Keratinocyte (primary cell): ENCODE measurements at regions not wholly inside any gene's neighbourhood (a gene's known extent, or its start where the extent isn't known, plus 50 kb on each side); places are given as distances from the start of the nearest gene placed in this dataset.

Experiments used
- DNase-seq: peaks from one replicate; pipeline ENCODE4 v3.0.0-alpha.2; 2011; ENCODE audit warnings: low read depth, missing footprints, low spot score
- FAIRE-seq: peaks from 2 replicates; lab custom pipeline; 2011; peaks lifted over from hg19 to GRCh38; lab: Jason Lieb, UNC
- H2AFZ ChIP-seq: 2 replicates; pipeline ENCODE4 v1.6.0; 2012; ENCODE audit warnings: low read length, control low read depth, inconsistent platforms; ENCODE audit not compliant: control insufficient read depth
- H3K27ac ChIP-seq: 2 replicates; pipeline ENCODE4 v1.5.1; 2011; ENCODE audit warnings: low read length; ENCODE audit not compliant: control insufficient read depth, insufficient read depth
- H3K27me3 ChIP-seq: 3 replicates; pipeline ENCODE4 v1.6.0; 2011; ENCODE audit warnings: low read length; ENCODE audit not compliant: control insufficient read depth, insufficient read depth; ENCODE audit errors: extremely low read depth
- H3K36me3 ChIP-seq, 2 experiments: 2 replicates in 1 of 2; 3 replicates in 1 of 2; pipeline ENCODE4 v1.5.1; 2011; ENCODE audit warnings: low read length in 2 of 2, mild to moderate bottlenecking in 1 of 2; ENCODE audit not compliant: control insufficient read depth in 2 of 2, insufficient read depth in 2 of 2; ENCODE audit errors: extremely low read depth in 1 of 2
- H3K4me1 ChIP-seq: 3 replicates; pipeline ENCODE4 v1.5.1; 2011; ENCODE audit warnings: low read length; ENCODE audit not compliant: control insufficient read depth, insufficient read depth; ENCODE audit errors: extremely low read depth
- H3K4me2 ChIP-seq: 3 replicates; pipeline ENCODE4 v1.6.0; 2011; ENCODE audit warnings: low read depth, low read length; ENCODE audit not compliant: control insufficient read depth, insufficient read depth; ENCODE audit errors: extremely low read depth
- H3K4me3 ChIP-seq, 3 experiments: fragments of 200-600 bp in 1 of 3; sonication (generic) in 1 of 3; 2 replicates in 2 of 3; 3 replicates in 1 of 3; pipeline ENCODE4 v1.5.1; 2011 to 2016; ENCODE audit warnings: low read length in 3 of 3, mild to moderate bottlenecking in 3 of 3, control low read depth in 2 of 3, inconsistent platforms in 1 of 3, low read depth in 1 of 3, mixed read lengths in 1 of 3, mixed run types in 1 of 3, moderate library complexity in 1 of 3; ENCODE audit not compliant: control insufficient read depth in 2 of 3, insufficient read depth in 2 of 3; ENCODE audit errors: extremely low read depth in 1 of 3
- H3K79me2 ChIP-seq: 2 replicates; pipeline ENCODE4 v1.6.0; 2012; ENCODE audit warnings: low read length; ENCODE audit not compliant: control insufficient read depth, insufficient read depth
- H3K9ac ChIP-seq: 3 replicates; pipeline ENCODE4 v1.6.0; 2011; ENCODE audit warnings: low read length; ENCODE audit not compliant: control insufficient read depth, insufficient read depth; ENCODE audit errors: extremely low read depth
- H3K9me1 ChIP-seq: 3 replicates; pipeline ENCODE4 v1.6.0; 2011; ENCODE audit warnings: low read length; ENCODE audit not compliant: control insufficient read depth, insufficient read depth; ENCODE audit errors: extremely low read depth
- H3K9me3 ChIP-seq: 2 replicates; pipeline ENCODE4 v1.5.1; 2012; ENCODE audit warnings: low read depth, low read length; ENCODE audit not compliant: control insufficient read depth
- H4K20me1 ChIP-seq: 3 replicates; pipeline ENCODE4 v1.6.0; 2011; ENCODE audit warnings: low read length; ENCODE audit not compliant: control insufficient read depth, insufficient read depth; ENCODE audit errors: extremely low read depth
- EZH2 ChIP-seq: IDR thresholded peaks from one replicate; pipeline ENCODE4 v1.6.1; 2012; ENCODE audit warnings: inconsistent platforms, mild to moderate bottlenecking, low read length, moderate library complexity
- dilution Hi-C: fragments of 300-500 bp; cut with MboI; formaldehyde crosslinking; loops from one replicate; pipeline ENCODE4 v1.7.0; 2020; ENCODE audit warnings: low sequenced_read_pairs; ENCODE audit not compliant: extremely low pct_ligation_motif_present
- TF ChIP-seq, protein P1 (sequence below), 3 experiments: IDR thresholded peaks in 1 of 3; conservative IDR thresholded peaks in 1 of 3; optimal IDR thresholded peaks in 1 of 3; 2 replicates in 2 of 3; 3 replicates in 1 of 3; pipeline versions ENCODE3 to v1.5.1; 2011; ENCODE audit warnings: low read length in 3 of 3, mild to moderate bottlenecking in 3 of 3, moderate library complexity in 2 of 3, control low read depth in 1 of 3, inconsistent platforms in 1 of 3; ENCODE audit not compliant: insufficient read depth in 2 of 3; ENCODE audit errors: extremely low read depth in 1 of 3

DNA sequence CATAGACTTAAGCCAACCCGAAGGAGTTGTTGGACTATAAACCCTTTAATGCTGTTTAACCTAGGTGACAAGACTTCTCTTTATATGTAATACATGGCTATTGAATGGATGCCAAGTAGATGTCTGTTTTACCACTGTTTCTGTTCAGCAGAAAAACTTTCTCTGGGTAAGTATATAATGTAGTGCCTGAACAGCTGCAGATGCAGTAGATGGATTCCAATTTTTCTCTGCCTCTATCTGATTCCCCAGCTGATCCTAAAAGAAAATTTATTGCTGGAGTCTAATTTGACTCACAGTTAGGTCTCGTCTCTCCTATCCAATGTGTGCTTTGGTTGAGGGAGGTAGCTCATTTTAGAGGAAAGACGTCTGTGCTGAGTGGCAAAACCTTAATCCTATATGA, 256.5 kb upstream of the CBLB start:
- Histone ChIP-seq H3K9me1 (no peaks in the 10 kb centered on the region), H3K27ac (no peak overlapping the region), H3K4me3 (no peak overlapping the region), H3K36me3 (no peaks in the 10 kb centered on the region), H3K4me1 (no peaks in the 10 kb centered on the region), H3K9me3 (no peaks in the 10 kb centered on the region), H4K20me1 (no peaks in the 10 kb centered on the region), H3K27me3 (no peaks in the 10 kb centered on the region), H3K4me2 (no peak overlapping the region), H3K9ac (no peak overlapping the region), H3K79me2 (no peaks in the 10 kb centered on the region), H2AFZ (no peak overlapping the region)
- DNase-seq: no peak
- TF ChIP-seq EZH2: no peak
- TF ChIP-seq, protein P1, sequence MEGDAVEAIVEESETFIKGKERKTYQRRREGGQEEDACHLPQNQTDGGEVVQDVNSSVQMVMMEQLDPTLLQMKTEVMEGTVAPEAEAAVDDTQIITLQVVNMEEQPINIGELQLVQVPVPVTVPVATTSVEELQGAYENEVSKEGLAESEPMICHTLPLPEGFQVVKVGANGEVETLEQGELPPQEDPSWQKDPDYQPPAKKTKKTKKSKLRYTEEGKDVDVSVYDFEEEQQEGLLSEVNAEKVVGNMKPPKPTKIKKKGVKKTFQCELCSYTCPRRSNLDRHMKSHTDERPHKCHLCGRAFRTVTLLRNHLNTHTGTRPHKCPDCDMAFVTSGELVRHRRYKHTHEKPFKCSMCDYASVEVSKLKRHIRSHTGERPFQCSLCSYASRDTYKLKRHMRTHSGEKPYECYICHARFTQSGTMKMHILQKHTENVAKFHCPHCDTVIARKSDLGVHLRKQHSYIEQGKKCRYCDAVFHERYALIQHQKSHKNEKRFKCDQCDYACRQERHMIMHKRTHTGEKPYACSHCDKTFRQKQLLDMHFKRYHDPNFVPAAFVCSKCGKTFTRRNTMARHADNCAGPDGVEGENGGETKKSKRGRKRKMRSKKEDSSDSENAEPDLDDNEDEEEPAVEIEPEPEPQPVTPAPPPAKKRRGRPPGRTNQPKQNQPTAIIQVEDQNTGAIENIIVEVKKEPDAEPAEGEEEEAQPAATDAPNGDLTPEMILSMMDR (optimal IDR thresholded peaks at IDR 0.05 in 1 of 3, IDR thresholded peaks at IDR 0.05 in 1 of 3, conservative IDR thresholded peaks at IDR 0.05 in 1 of 3; ENCODE audit: extremely low read depth in 1 of 3, insufficient read depth in 2 of 3, low read length in 3 of 3): no peak
- dilution Hi-C loops: no loop called here
- FAIRE-seq: no peak

DNA sequence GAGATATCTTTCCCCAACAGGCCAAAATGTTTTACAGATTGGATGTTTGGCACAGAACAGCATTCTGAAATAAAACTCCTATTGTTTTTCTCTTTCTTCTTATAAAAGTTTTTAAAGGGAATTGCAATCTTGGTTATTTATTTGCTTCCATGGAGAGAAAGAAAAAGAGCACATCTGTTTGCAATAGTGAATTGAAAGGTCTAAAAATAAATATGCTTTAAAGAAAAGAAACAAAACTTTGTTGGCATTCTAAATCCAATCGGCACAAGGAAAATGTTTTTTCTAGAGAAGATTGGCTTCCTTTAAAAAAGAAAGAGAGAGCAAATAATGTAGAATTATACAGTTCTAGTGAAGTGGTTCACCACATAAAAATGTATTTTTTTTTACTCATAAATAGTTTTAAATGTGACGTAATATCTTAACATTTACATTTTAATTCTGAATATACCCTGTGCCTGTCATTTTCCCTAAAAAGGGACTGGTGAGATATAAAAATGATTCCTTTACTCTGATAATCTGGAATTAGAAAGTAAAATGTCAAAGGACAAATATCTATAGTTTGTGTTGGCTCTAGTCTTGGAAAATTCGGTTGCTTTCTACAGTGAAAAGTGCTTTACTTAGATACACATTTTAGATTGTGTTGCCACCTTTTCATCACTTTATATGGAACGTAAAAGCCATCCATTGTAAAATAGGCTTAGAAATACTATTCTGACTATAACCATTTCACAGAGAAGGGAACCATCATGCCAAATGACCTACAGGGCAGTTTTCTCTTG, 257.4 kb upstream of the CBLB start:
- DNase-seq: no peak
- H3K79me2 ChIP-seq: no peaks in the 10 kb centered on the region
- H3K9me1 ChIP-seq: no peaks in the 10 kb centered on the region
- no peaks in the 10 kb centered on the region for H3K36me3 ChIP-seq
- H3K4me1 ChIP-seq: peaks cover 6% of the 10 kb centered on the region
- dilution Hi-C loops: no loop called here
- H3K9me3 ChIP-seq: no peaks in the 10 kb centered on the region
- no peak overlapping the region for H2AFZ ChIP-seq
- TF ChIP-seq EZH2: no peak
- TF ChIP-seq, protein P1 (optimal IDR thresholded peaks at IDR 0.05 in 1 of 3, IDR thresholded peaks at IDR 0.05 in 1 of 3, conservative IDR thresholded peaks at IDR 0.05 in 1 of 3; ENCODE audit: extremely low read depth in 1 of 3, insufficient read depth in 2 of 3, low read length in 3 of 3): no peak
- no peak overlapping the region for H3K4me2 ChIP-seq
- H3K4me3 ChIP-seq: no peak overlapping the region
- FAIRE-seq: no peak
- no peak overlapping the region for H3K27ac ChIP-seq
- no peak overlapping the region for H3K9ac ChIP-seq
- H4K20me1 ChIP-seq: no peaks in the 10 kb centered on the region
- no peaks in the 10 kb centered on the region for H3K27me3 ChIP-seq
